HG03439 (cell line): ENCODE measurements at regions not wholly inside any gene's neighbourhood (a gene's known extent, or its start where the extent isn't known, plus 50 kb on each side); places are given as distances from the start of the nearest gene placed in this dataset.

Experiments
- ATAC-seq: cut with Tn5 transposase; IDR thresholded peaks from one replicate; pipeline ENCODE4 v1.9.1; 2021; ENCODE audit warnings: mild to moderate bottlenecking, moderate library complexity; ENCODE audit not compliant: unreplicated experiment

- no peak for ATAC-seq
These were observed 111.0 kb downstream of the GAS1 start for GRCh38 chr9:86836266-86836665.

- no peak for ATAC-seq
These were observed 117.0 kb downstream of the GAS1 start for GRCh38 chr9:86830356-86830755.

GRCh38 chr9:86829496-86830046 is 117.7 kb downstream of the GAS1 start:
- no peak for ATAC-seq

- ATAC-seq = no peak
These were observed 118.7 kb downstream of the GAS1 start for GRCh38 chr9:86828631-86829030.

DNA sequence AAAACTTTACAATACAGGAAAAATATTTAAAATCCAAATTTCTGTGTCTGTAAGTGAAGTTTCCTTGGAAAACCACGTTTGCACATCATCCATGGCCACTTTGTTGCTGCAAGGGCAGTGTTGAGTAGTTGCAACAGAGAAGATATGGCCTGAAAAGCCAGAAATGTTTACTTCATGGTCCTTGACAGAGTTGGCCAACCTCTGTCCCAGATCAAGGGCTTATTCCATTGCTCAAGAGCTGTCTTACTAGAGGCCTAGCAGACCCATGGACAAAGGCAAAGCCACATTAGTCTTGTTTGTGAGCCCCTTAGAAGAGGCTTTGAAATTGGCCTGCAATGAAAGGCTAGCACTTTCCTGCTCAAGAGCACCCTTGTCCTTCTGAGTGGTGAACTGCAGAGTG is 119.4 kb downstream of the GAS1 start:
- ATAC-seq = no peak

DNA sequence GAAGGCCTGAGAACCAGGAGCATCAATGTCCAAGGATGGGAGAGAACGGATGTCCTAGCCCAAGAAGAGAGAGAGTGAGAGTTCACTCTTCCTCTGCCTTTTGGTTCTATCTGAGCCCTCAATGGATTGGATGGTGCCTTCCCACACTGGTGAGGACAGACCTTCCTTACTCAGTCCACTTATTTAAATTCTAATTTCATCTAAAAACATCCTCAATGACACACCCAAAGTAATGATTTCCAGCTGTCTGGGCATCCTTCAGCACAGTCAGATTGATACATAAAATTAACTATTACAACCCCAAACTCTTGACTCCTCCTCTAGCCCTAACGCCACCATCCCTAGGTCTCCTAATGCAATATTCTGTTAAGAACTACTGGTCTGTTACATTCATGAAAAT is 122.0 kb downstream of the GAS1 start:
- ATAC-seq = no peak

GRCh38 chr9:86822006-86822801 is 125.1 kb downstream of the GAS1 start:
- no peak for ATAC-seq

GRCh38 chr9:86821006-86821845 is 126.1 kb downstream of the GAS1 start:
- ATAC-seq = no peak

GRCh38 chr9:86819552-86819951 is 127.8 kb downstream of the GAS1 start:
- no peak for ATAC-seq

DNA sequence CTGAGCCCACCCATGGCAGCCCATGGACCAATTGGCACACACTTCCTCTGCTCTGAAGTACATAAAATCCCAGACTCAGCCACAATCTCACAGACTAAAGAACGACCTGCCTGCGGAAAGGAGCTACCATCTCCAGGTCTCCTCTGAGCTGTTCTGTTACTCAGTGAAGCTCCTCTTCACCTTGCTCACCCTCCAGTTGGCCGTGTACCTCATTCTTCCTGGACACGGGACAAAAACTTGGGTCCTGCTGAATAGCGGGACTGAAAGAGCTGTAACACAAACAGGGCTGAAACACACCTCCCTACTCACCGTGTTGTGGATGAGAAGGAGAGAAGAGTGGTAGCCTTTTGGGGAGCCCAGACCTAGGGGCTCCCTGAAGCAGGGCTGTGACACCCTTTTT is 128.7 kb downstream of the GAS1 start:
- ATAC-seq = no peak

DNA sequence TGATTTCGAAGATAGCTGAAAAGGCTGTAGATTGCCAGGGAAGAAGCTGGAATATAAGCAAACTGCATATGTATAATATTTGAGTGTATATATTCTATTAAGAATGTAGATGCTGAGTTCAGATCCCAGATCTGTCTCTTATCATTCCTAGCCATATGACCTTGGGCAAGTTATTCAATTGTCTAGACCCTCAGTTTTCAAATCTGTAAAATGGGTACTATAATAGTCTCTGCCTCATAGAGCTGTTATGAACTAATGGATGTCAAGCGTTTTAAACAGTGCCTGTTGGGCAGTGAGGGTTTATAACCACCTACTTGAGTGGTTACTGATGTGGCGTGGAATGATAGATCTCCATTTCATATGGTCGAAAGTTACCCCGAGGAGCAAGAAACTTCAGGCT is 130.4 kb downstream of the GAS1 start:
- no peak for ATAC-seq

GRCh38 chr9:86816366-86816765 is 130.9 kb downstream of the GAS1 start:
- ATAC-seq = no peak

- ATAC-seq = no peak
These were observed 134.7 kb downstream of the GAS1 start for GRCh38 chr9:86812616-86813015.

DNA sequence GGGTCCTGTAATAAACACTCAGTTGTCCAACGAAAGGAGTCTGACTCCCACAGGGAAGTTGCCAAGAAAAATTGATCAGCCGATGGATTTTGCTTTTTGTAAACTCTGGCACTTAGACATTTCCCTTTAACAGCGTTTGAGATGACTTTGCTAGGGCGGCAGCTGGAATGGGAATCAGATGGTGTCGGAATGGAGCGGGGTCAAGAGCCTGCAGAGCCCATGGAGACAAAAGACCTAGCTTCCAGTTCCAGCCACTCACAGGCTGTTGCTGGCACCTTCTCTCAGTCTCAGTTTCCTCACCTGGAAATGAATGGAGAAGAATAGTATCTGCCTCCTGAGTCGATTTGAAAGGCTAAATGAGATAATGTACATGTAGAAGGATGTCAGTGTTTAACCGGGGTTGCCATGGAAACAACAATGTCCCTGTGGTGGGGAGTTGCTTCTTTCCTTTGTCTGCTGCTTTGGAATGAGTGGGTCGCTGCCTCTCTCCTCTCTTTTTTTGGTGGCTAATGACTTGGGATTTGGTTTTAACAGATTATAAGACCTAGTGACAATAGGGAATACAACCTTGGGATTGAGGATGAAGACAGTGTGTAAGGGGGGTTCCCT is 137.4 kb downstream of the GAS1 start:
- ATAC-seq = no peak

GRCh38 chr9:86809151-86809550 is 138.2 kb downstream of the GAS1 start:
- ATAC-seq = no peak

- no peak for ATAC-seq
These were observed 139.8 kb downstream of the GAS1 start for GRCh38 chr9:86807367-86807976.

- ATAC-seq = no peak
These were observed 143.3 kb downstream of the GAS1 start for GRCh38 chr9:86804011-86804410.

GRCh38 chr9:86802900-86803673 is 144.2 kb downstream of the GAS1 start:
- no peak for ATAC-seq

DNA sequence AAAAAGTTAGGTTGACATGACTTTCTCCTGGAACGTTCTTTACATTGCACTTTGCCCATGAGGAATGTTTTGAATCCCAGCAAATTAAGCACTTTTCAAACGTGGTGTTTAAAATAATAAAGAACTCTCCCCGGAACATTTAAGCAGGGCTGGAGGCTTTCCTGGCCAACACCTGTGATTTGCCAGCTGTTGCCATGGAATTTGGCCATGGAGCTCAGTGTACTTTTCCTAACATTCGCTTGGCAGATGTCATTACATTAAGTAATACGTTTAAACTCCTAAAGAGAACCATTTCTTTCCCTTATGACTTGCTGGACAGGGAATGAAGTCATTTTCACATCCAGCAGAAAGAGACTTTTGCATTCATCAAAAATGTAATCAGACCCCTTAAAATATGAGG is 146.1 kb downstream of the GAS1 start:
- ATAC-seq = no peak

GRCh38 chr9:86800681-86801080 is 146.6 kb downstream of the GAS1 start:
- no peak for ATAC-seq
